IPS-15b (cell line): ENCODE measurements at regions not wholly inside any gene's neighbourhood (a gene's known extent, or its start where the extent isn't known, plus 50 kb on each side); places are given as distances from the start of the nearest gene placed in this dataset.

Source experiments
- H3K27me3 ChIP-seq: one replicate; pipeline ENCODE4 v1.6.1; 2013; ENCODE audit warnings: low read length; ENCODE audit not compliant: control insufficient read depth, insufficient read depth
- H3K36me3 ChIP-seq: one replicate; pipeline ENCODE4 v1.6.1; 2013; ENCODE audit warnings: low read length; ENCODE audit not compliant: control insufficient read depth, insufficient read depth
- H3K4me1 ChIP-seq: one replicate; pipeline ENCODE4 v1.6.1; 2013; ENCODE audit warnings: mild to moderate bottlenecking, low read length; ENCODE audit not compliant: control insufficient read depth, insufficient read depth
- H3K4me3 ChIP-seq: one replicate; pipeline ENCODE4 v1.5.1; 2013; ENCODE audit warnings: low read depth, low read length
- H3K9ac ChIP-seq: one replicate; pipeline ENCODE4 v1.6.1; 2013; ENCODE audit warnings: low read depth, mild to moderate bottlenecking, low read length
- H3K9me3 ChIP-seq: one replicate; pipeline ENCODE4 v1.6.1; 2013; ENCODE audit warnings: mild to moderate bottlenecking, low read length; ENCODE audit not compliant: control insufficient read depth, insufficient read depth

- Histone ChIP-seq H3K27me3 (no peaks in the 10 kb centered on the region), H3K9ac (no peak overlapping the region), H3K4me1 (no peaks in the 10 kb centered on the region), H3K9me3 (no peaks in the 10 kb centered on the region), H3K36me3 (no peaks in the 10 kb centered on the region), H3K4me3 (no peak overlapping the region)
These were observed 230.8 kb downstream of the OSR1 start for GRCh38 chr2:19127616-19128015.

GRCh38 chr2:19125901-19126680 is 232.3 kb downstream of the OSR1 start:
- Histone ChIP-seq H3K4me3 (no peak overlapping the region), H3K4me1 (no peaks in the 10 kb centered on the region), H3K9me3 (no peaks in the 10 kb centered on the region), H3K27me3 (no peaks in the 10 kb centered on the region), H3K9ac (no peak overlapping the region), H3K36me3 (no peaks in the 10 kb centered on the region)

GRCh38 chr2:19124135-19124534 is 234.3 kb downstream of the OSR1 start:
- H3K36me3 ChIP-seq = no peaks in the 10 kb centered on the region
- no peaks in the 10 kb centered on the region for H3K27me3 ChIP-seq
- no peaks in the 10 kb centered on the region for H3K4me1 ChIP-seq
- H3K4me3 ChIP-seq = no peak overlapping the region
- no peak overlapping the region for H3K9ac ChIP-seq
- no peaks in the 10 kb centered on the region for H3K9me3 ChIP-seq

GRCh38 chr2:19123556-19123955 is 234.9 kb downstream of the OSR1 start:
- no peak overlapping the region for H3K4me3 ChIP-seq
- no peaks in the 10 kb centered on the region for H3K36me3 ChIP-seq
- no peaks in the 10 kb centered on the region for H3K9me3 ChIP-seq
- H3K9ac ChIP-seq = no peak overlapping the region
- no peaks in the 10 kb centered on the region for H3K27me3 ChIP-seq
- H3K4me1 ChIP-seq = no peaks in the 10 kb centered on the region

GRCh38 chr2:19122220-19122619 is 236.2 kb downstream of the OSR1 start:
- no peak overlapping the region for H3K4me3 ChIP-seq
- no peaks in the 10 kb centered on the region for H3K36me3 ChIP-seq
- no peak overlapping the region for H3K9ac ChIP-seq
- H3K27me3 ChIP-seq = no peaks in the 10 kb centered on the region
- no peaks in the 10 kb centered on the region for H3K9me3 ChIP-seq
- no peaks in the 10 kb centered on the region for H3K4me1 ChIP-seq

- Histone ChIP-seq H3K4me1 (no peaks in the 10 kb centered on the region), H3K9me3 (no peaks in the 10 kb centered on the region), H3K36me3 (no peaks in the 10 kb centered on the region), H3K27me3 (no peaks in the 10 kb centered on the region), H3K9ac (no peak overlapping the region), H3K4me3 (no peak overlapping the region)
These were observed 237.3 kb downstream of the OSR1 start for GRCh38 chr2:19120941-19121750.

GRCh38 chr2:19120181-19120580 is 238.2 kb downstream of the OSR1 start:
- Histone ChIP-seq H3K27me3 (no peaks in the 10 kb centered on the region), H3K9ac (no peak overlapping the region), H3K4me1 (no peaks in the 10 kb centered on the region), H3K9me3 (no peaks in the 10 kb centered on the region), H3K36me3 (no peaks in the 10 kb centered on the region), H3K4me3 (no peak overlapping the region)

- H3K9me3 ChIP-seq = no peaks in the 10 kb centered on the region
- no peaks in the 10 kb centered on the region for H3K27me3 ChIP-seq
- H3K9ac ChIP-seq = no peak overlapping the region
- H3K4me1 ChIP-seq = no peaks in the 10 kb centered on the region
- no peaks in the 10 kb centered on the region for H3K36me3 ChIP-seq
- H3K4me3 ChIP-seq = no peak overlapping the region
These were observed 239.0 kb downstream of the OSR1 start for GRCh38 chr2:19119326-19120001.

- Histone ChIP-seq H3K36me3 (no peaks in the 10 kb centered on the region), H3K9ac (no peak overlapping the region), H3K4me1 (no peaks in the 10 kb centered on the region), H3K9me3 (no peaks in the 10 kb centered on the region), H3K27me3 (no peaks in the 10 kb centered on the region), H3K4me3 (no peak overlapping the region)
These were observed 241.5 kb downstream of the OSR1 start for GRCh38 chr2:19116918-19117317.

- no peak overlapping the region for H3K9ac ChIP-seq
- no peaks in the 10 kb centered on the region for H3K27me3 ChIP-seq
- H3K4me3 ChIP-seq = no peak overlapping the region
- H3K4me1 ChIP-seq = no peaks in the 10 kb centered on the region
- no peaks in the 10 kb centered on the region for H3K9me3 ChIP-seq
- H3K36me3 ChIP-seq = no peaks in the 10 kb centered on the region
These were observed 243.6 kb downstream of the OSR1 start for GRCh38 chr2:19114754-19115231.

- no peak overlapping the region for H3K4me3 ChIP-seq
- H3K4me1 ChIP-seq = no peaks in the 10 kb centered on the region
- H3K9me3 ChIP-seq = no peaks in the 10 kb centered on the region
- no peak overlapping the region for H3K9ac ChIP-seq
- no peaks in the 10 kb centered on the region for H3K27me3 ChIP-seq
- no peaks in the 10 kb centered on the region for H3K36me3 ChIP-seq
These were observed 244.3 kb downstream of the OSR1 start for GRCh38 chr2:19114126-19114525.
